Common myeloid progenitor, CD34-positive (primary cell): ENCODE measurements at regions not wholly inside any gene's neighbourhood (a gene's known extent, or its start where the extent isn't known, plus 50 kb on each side); places are given as distances from the start of the nearest gene placed in this dataset.

ENCODE experiments used
- CTCF ChIA-PET: fragments of 350-600 bp; sonication (Branson Sonifier 250); formaldehyde crosslinking; loops from one replicate; lab custom pipeline; 2021; ENCODE audit warnings: antibody characterized with exemption; lab: Charles Lee
- POLR2A ChIA-PET: fragments of 350-600 bp; sonication (Branson Sonifier 250); formaldehyde crosslinking; loops from one replicate; lab custom pipeline; 2021; ENCODE audit warnings: antibody characterized with exemption; lab: Charles Lee
- DNase-seq, 3 donors: peaks; one replicate each; pipeline versions ENCODE4 v3.0.0 to v3.0.0-alpha.2; 2013
- H3K27ac ChIP-seq, 2 experiments: 1 replicate in 1 of 2; 2 replicates in 1 of 2; pipeline ENCODE4 v1.7.0; 2013; ENCODE audit warnings: inconsistent platforms in 2 of 2, low read length in 2 of 2, mild to moderate bottlenecking in 2 of 2, low read depth in 1 of 2, moderate library complexity in 1 of 2; ENCODE audit not compliant: severe bottlenecking in 2 of 2, insufficient read depth in 1 of 2, poor library complexity in 1 of 2
- H3K27me3 ChIP-seq, 5 experiments: replicated peaks in 2 of 5; 1 replicate in 3 of 5; 2 replicates in 2 of 5; pipeline versions ENCODE4 v1.6.1 to v1.7.0; 2013; ENCODE audit warnings: low read length in 4 of 5, mild to moderate bottlenecking in 2 of 5, moderate library complexity in 2 of 5, inconsistent platforms in 1 of 5; ENCODE audit not compliant: insufficient read depth in 5 of 5, control insufficient read depth in 4 of 5
- H3K36me3 ChIP-seq, 4 experiments: 1 replicate in 2 of 4; 2 replicates in 2 of 4; pipeline versions ENCODE4 v1.6.1 to v1.7.0; 2013; ENCODE audit warnings: low read length in 3 of 4, control low read depth in 1 of 4, mild to moderate bottlenecking in 1 of 4; ENCODE audit not compliant: control insufficient read depth in 4 of 4, insufficient read depth in 4 of 4
- H3K4me1 ChIP-seq, 4 experiments: 1 replicate in 3 of 4; 2 replicates in 1 of 4; pipeline versions ENCODE4 v1.6.1 to v1.7.1; 2013; ENCODE audit warnings: low read length in 3 of 4, mild to moderate bottlenecking in 3 of 4, control low read depth in 1 of 4, inconsistent platforms in 1 of 4, moderate library complexity in 1 of 4; ENCODE audit not compliant: control insufficient read depth in 4 of 4, insufficient read depth in 4 of 4; ENCODE audit errors: control extremely low read depth in 1 of 4
- H3K4me3 ChIP-seq, 7 experiments: 1 replicate in 4 of 7; 2 replicates in 3 of 7; pipeline versions ENCODE4 v1.5.1 to v1.7.0; 2013; ENCODE audit warnings: mild to moderate bottlenecking in 7 of 7, low read length in 6 of 7, moderate library complexity in 6 of 7, inconsistent platforms in 2 of 7, low read depth in 2 of 7, control low read depth in 1 of 7; ENCODE audit not compliant: insufficient read depth in 4 of 7, control insufficient read depth in 1 of 7; ENCODE audit errors: extremely low read depth in 1 of 7
- H3K9me3 ChIP-seq, 5 experiments: 1 replicate in 4 of 5; 2 replicates in 1 of 5; pipeline versions ENCODE4 v1.6.1 to v1.7.1; 2013; ENCODE audit warnings: low read length in 4 of 5, mild to moderate bottlenecking in 2 of 5, inconsistent platforms in 1 of 5, low read depth in 1 of 5, moderate library complexity in 1 of 5; ENCODE audit not compliant: control insufficient read depth in 4 of 5, insufficient read depth in 2 of 5; ENCODE audit errors: control extremely low read depth in 1 of 5
- WGBS: methylation state at CpG from one replicate; pipeline ENCODE4 v1.1.5; 2013; ENCODE audit not compliant: insufficient coverage; 5-methylcytosine and 5-hydroxymethylcytosine counted together

DNA sequence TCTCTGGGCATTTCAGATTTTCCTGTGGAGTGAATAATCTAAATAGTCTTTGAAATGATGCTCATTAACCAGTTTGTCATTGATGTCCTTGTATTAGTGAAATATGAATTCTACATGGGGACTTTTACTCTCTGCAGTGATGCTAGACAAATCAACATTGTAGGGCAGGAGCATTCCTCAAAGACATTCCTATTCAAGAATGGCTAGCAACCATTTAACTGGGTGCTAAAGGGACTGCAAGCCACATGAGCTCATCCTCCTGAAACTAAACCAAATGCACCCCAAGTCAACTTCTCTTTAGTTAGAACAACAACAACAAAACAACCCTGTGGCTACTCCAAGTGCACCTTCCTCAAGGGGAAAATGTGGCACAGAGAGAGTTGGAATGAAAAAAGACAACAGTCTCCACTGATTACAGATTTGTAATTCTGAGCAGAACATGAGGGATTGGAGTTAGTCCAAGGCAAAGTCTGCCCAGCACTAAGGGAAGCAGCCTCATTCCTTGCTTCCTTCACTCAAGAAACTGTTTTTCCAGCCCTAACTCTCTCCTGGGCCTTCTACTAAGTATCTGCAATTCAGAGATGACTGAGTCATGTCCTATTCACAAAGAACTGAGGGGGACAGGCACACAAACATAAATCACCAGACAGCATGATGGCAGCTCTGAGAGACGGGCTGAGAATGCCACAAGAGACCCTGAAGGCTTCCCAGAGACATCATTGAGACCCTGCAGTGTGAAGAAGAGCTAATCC, 82.0 kb upstream of the WWC1 start:
- DNase-seq, result no peak
- Histone ChIP-seq H3K9me3 (no peaks in the 10 kb centered on the region), H3K4me3 (no peak overlapping the region), H3K27ac (no peak overlapping the region), H3K27me3 (peaks cover 0 to 3% (median 0%) of the 10 kb centered on the region in 5 experiments), H3K36me3 (no peaks in the 10 kb centered on the region), H3K4me1 (no peaks in the 10 kb centered on the region)
- ChIA-PET POLR2A (no interaction called here), CTCF (interaction anchor here (1.8 kb wide), 1 partner anchor 11 kb away, joined by 6 read pairs; no protein-coding TSS in a partner anchor)
- 33% methylated on average over 1 of the region's 1 CpG for WGBS

DNA sequence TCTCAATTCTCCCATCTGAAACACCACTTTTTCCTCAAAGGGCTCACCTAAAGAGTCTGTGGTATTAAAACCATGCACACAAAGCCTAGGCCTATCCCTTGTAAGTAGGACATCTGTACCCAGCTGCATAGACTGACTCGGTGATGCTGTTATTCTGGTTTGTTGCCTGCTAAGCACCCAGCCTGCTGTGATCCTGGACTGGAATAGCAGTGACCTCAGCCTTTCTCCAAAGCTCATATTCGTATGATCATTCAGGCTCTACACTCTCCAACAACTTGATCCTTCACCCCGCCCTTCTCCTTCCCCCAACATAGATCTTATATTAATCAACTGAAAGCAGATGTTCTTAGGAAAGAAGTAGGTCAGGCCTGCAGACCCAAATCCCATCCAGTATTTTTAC, 81.4 kb upstream of the WWC1 start:
- 100% methylated on average over 1 of the region's 3 CpGs for WGBS
- no peaks in the 10 kb centered on the region for H3K4me1 ChIP-seq

DNA sequence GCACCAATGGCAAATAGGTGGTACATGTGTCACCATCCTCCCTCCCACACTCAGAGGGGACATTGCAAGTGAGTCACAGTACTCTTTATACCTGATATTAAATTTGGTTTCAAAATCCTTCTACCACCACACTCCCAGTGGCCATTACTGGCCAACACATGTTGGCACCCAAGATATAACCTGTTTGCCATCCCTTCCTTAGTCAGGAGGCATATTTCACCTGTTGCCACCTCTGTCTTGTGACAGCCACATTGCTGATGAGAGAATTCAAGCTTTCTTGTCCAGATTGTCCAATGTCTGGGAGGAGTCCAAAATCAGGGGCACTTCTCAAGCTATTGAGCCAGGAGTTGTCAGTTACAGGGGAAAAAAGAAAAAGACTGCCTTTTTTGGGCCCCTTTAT, 80.2 kb upstream of the WWC1 start:
- Histone ChIP-seq H3K4me1 (peaks cover 0 to 3% (median 1%) of the 10 kb centered on the region in 4 experiments), H3K4me3 (no peak overlapping the region), H3K9me3 (no peaks in the 10 kb centered on the region), H3K27ac (no peak overlapping the region), H3K36me3 (no peaks in the 10 kb centered on the region), H3K27me3 (peaks cover 0 to 1% (median 0%) of the 10 kb centered on the region in 5 experiments)
- ChIA-PET CTCF (no interaction called here), POLR2A (no interaction called here)
- DNase-seq, result no peak

More for the DNA sequence above, 81.4 kb upstream of the WWC1 start:
- POLR2A ChIA-PET, result no interaction called here
- H3K27me3 ChIP-seq, result peaks cover 0 to 1% (median 0%) of the 10 kb centered on the region in 5 experiments
- H3K27ac ChIP-seq, result no peak overlapping the region
- no peaks in the 10 kb centered on the region for H3K36me3 ChIP-seq
- H3K4me3 ChIP-seq, result no peak overlapping the region
- no peak for DNase-seq
- no peaks in the 10 kb centered on the region for H3K9me3 ChIP-seq
- CTCF ChIA-PET, result interaction anchor here (1.8 kb wide), 1 partner anchor 10 kb away, joined by 6 read pairs; no protein-coding TSS in a partner anchor

DNA sequence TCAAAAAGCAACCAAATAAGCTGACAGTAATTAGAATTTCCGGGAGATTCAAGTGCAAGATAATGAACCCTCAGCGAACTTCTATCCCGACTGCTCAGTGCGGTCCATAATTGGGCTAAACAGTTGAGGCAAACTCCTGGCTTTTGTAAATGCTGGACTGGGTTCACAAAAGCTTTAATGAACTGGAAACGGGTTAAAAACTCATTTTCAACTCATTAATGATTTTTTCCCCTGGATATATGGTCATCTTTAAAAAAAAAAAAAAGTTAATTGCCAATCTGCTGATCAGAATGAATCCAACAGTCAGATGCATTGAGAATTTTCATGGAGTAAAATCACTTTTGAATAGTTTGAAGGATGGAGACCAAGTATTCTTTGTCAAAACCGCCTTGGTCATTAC, 79.5 kb upstream of the WWC1 start:
- ChIA-PET POLR2A (no interaction called here), CTCF (interaction anchor here (0.7 kb wide), 1 partner anchor 57 kb away, joined by 3 read pairs; no protein-coding TSS in a partner anchor)
- H3K27me3 ChIP-seq, result peaks cover 0 to 1% (median 0%) of the 10 kb centered on the region in 5 experiments
- no peak overlapping the region for H3K4me3 ChIP-seq
- no peaks in the 10 kb centered on the region for H3K9me3 ChIP-seq
- peaks cover 0 to 3% (median 1%) of the 10 kb centered on the region in 4 experiments for H3K4me1 ChIP-seq
- H3K36me3 ChIP-seq, result no peaks in the 10 kb centered on the region
- no peak for DNase-seq
- H3K27ac ChIP-seq, result no peak overlapping the region
- WGBS, result 96% methylated on average over 5 of the region's 6 CpGs

DNA sequence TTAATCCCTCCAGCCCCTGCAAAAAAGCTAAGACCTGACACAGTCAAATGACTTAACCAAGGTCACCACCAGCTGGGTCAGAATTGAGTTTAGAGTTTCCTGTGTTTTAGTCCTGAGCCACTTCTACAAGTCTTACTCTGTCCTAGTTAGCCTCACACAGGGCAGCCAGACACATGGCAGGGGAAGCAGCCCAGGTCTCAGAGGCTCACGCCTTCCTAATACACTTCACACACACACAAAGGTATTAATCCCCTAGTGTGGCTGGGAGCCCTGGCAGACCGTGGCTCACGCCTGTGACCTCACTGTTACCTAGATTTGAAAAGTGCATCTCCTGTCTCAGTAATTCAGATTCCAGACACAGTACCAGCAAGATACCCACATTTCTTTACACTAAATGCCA, 77.4 kb upstream of the WWC1 start:
- no peak overlapping the region for H3K4me3 ChIP-seq
- WGBS, result 100% methylated on average over 1 of the region's 3 CpGs
- CTCF ChIA-PET, result no interaction called here
- no peak overlapping the region for H3K27ac ChIP-seq
- POLR2A ChIA-PET, result no interaction called here
- DNase-seq, result no peak
- H3K9me3 ChIP-seq, result no peaks in the 10 kb centered on the region
- no peaks in the 10 kb centered on the region for H3K36me3 ChIP-seq
- H3K4me1 ChIP-seq, result peaks cover 0 to 3% (median 1%) of the 10 kb centered on the region in 4 experiments
- peaks cover 0 to 5% (median 0%) of the 10 kb centered on the region in 5 experiments for H3K27me3 ChIP-seq

DNA sequence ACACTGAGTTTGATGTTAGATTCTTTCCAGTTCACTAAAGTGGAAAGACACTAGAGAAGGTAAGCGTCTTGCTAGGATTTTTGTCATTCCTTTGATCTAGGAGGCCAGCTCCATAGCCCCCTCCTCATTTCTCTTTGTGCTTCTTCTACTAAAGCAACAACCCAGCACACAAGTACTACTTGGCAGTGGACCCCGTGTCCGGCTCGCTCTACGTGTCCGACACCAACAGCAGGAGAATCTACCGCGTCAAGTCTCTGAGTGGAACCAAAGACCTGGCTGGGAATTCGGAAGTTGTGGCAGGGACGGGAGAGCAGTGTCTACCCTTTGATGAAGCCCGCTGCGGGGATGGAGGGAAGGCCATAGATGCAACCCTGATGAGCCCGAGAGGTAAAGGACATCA, 76.6 kb upstream of the WWC1 start:
- no peaks in the 10 kb centered on the region for H3K9me3 ChIP-seq
- DNase-seq, result no peak
- no peak overlapping the region for H3K27ac ChIP-seq
- H3K36me3 ChIP-seq, result no peaks in the 10 kb centered on the region
- CTCF ChIA-PET, result no interaction called here
- H3K4me3 ChIP-seq, result no peak overlapping the region
- H3K4me1 ChIP-seq, result peaks cover 0 to 7% (median 1%) of the 10 kb centered on the region in 4 experiments
- peaks cover 0 to 5% (median 0%) of the 10 kb centered on the region in 5 experiments for H3K27me3 ChIP-seq
- 95% methylated on average over 13 of the region's 13 CpGs for WGBS
- POLR2A ChIA-PET, result no interaction called here

DNA sequence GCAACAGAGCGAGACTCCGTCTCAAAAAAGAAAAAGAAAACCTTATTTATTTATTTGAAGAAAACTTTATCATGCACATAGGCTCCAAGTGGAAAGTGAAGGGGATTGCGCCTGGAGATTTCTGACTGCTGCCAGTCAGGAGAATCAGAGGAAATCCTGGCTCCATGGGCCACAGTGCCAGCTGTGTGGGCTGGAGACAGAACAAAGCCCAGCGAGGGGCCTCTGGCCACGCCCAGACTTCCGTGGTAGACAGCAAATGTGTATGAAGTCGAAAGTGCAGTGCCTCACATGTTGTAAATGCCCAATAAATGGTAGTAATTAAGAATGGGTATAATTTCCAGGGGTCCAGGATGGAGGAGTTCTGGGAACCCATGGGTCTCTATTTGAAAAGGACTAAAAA, 75.8 kb upstream of the WWC1 start:
- CTCF ChIA-PET, result interaction anchor here (2.9 kb wide), 1 partner anchor 102 kb away, joined by 6 read pairs; no protein-coding TSS in a partner anchor
- Histone ChIP-seq H3K9me3 (no peaks in the 10 kb centered on the region), H3K36me3 (no peaks in the 10 kb centered on the region), H3K27me3 (peaks cover 0 to 5% (median 0%) of the 10 kb centered on the region in 5 experiments), H3K4me1 (peaks cover 0 to 7% (median 1%) of the 10 kb centered on the region in 4 experiments), H3K4me3 (no peak overlapping the region), H3K27ac (no peak overlapping the region)
- POLR2A ChIA-PET, result no interaction called here
- no peak for DNase-seq
- 80% methylated on average over 2 of the region's 7 CpGs for WGBS
